ENCODE measurements at regions not wholly inside any gene's neighbourhood (a gene's known extent, or its start where the extent isn't known, plus 50 kb on each side); places are given as distances from the start of the nearest gene placed in this dataset.

DNA sequence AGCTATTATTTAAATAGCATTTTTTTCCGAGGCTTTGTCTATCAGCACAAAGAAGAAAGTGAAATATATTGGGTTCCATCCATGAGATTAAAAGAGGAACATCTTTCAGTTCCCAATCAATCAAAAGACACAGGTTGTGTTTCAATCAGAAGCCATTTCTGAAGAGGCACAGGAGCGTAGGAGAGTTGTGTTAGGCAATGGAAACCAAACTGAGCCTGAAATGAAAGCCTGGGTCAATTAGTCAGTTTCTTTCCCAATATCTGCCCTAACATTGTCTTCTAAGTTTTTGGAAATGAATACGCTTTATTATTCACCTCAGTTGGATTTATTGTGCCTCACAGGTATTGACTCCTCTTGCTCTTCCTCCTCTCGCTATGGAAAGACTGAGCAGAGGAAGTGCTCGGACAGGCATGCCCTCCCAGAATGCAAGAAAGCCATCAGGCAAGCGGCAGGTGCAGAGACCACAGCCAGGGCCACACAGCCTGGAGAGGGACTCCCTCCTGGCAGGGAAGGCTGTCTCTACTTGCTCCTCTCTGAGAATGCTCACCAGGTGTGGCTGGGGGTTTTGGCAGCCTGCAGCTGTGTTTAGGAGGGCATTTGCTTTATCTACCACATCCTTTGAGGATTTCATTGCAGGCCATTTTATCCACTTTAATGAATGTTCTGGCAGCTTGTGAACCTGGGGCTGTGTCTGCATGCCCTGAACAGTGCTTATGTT, 100.8 kb upstream of the NEDD9 start:
- no peaks in the 10 kb centered on the region for H3K27me3 ChIP-seq
- TF ChIP-seq POLR2A (IDR thresholded peaks at IDR 0.05): no peak
- TF ChIP-seq, protein P1, sequence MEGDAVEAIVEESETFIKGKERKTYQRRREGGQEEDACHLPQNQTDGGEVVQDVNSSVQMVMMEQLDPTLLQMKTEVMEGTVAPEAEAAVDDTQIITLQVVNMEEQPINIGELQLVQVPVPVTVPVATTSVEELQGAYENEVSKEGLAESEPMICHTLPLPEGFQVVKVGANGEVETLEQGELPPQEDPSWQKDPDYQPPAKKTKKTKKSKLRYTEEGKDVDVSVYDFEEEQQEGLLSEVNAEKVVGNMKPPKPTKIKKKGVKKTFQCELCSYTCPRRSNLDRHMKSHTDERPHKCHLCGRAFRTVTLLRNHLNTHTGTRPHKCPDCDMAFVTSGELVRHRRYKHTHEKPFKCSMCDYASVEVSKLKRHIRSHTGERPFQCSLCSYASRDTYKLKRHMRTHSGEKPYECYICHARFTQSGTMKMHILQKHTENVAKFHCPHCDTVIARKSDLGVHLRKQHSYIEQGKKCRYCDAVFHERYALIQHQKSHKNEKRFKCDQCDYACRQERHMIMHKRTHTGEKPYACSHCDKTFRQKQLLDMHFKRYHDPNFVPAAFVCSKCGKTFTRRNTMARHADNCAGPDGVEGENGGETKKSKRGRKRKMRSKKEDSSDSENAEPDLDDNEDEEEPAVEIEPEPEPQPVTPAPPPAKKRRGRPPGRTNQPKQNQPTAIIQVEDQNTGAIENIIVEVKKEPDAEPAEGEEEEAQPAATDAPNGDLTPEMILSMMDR (IDR thresholded peaks at IDR 0.05): no peak
- no peaks in the 10 kb centered on the region for H3K36me3 ChIP-seq
- H3K9me3 ChIP-seq: no peaks in the 10 kb centered on the region
- peaks cover 0 to 15% (median 1%) of the 10 kb centered on the region in 4 donors for H3K4me1 ChIP-seq
- no peak overlapping the region for H3K4me3 ChIP-seq
- no peak for DNase-seq
- H3K27ac ChIP-seq: no peak overlapping the region

DNA sequence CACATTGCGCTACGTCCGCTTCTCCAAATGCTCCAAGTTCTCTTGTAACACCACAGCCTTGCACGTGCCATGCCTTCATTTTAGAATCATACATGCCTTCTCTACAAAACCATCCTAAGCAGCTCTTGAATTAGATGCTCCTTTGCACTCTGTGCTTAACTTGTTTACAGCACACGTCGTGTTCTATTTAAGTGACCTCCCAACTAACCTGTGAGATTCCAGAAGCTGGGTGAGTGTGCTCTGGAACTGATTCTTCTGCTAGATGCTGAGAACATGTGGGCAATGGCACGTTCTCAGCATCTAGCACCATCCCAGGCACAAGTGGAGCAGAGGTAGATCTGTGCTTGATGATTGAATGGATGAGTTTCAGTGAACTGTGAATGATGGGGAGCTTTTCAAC, 100.0 kb upstream of the NEDD9 start:
- no peak for DNase-seq
- no peak for TF ChIP-seq POLR2A (IDR thresholded peaks at IDR 0.05)
- TF ChIP-seq, protein P1 (IDR thresholded peaks at IDR 0.05): no peak
- H3K4me3 ChIP-seq: no peak overlapping the region
- peaks cover 0 to 15% (median 1%) of the 10 kb centered on the region in 4 donors for H3K4me1 ChIP-seq
- no peaks in the 10 kb centered on the region for H3K9me3 ChIP-seq
- no peaks in the 10 kb centered on the region for H3K36me3 ChIP-seq
- H3K27ac ChIP-seq: no peak overlapping the region
- no peaks in the 10 kb centered on the region for H3K27me3 ChIP-seq

DNA sequence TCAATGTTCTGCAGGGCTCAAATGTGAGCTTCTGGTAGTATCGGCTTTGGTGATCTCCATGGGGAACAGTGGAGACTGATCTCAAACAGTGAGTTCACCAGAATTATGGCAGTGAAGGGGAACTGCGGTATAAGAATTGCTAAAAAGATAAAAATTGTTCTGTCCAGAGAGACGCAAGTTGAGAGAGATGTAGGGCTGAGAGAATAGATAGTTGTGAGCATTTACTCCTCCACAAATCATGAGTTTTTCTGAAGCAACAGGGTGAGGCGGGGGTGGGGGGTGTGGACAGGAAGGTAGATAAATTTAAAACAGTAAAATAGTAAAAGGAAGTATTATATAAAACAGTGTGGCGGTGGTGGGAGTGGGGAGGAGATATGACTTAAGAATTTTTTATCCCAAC, 98.6 kb upstream of the NEDD9 start:
- Histone ChIP-seq H3K4me3 (no peak overlapping the region), H3K9me3 (no peaks in the 10 kb centered on the region), H3K36me3 (no peaks in the 10 kb centered on the region), H3K27me3 (no peaks in the 10 kb centered on the region), H3K27ac (peak overlapping the region in 1 of 4 donors; percentile 56), H3K4me1 (peaks cover 0 to 15% (median 1%) of the 10 kb centered on the region in 4 donors)
- TF ChIP-seq, protein P1 (IDR thresholded peaks at IDR 0.05): no peak
- no peak for TF ChIP-seq POLR2A (IDR thresholded peaks at IDR 0.05)
- DNase-seq: no peak

DNA sequence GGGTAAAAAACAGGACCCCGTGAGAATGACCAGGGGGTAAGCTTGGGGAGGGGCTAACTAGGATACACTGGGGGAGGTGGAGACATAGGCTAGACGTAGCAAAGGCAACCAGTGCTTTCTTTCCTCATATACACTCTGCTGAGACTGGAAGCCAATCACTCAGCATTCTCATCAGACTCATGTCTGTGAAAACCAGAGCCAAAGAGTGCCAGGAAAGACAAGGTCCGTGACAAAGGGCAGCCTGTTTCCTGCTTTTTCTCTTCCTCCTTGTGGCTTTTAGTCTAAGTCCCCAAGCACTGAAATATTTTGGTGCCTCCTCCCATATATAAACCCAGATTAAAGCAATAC, 97.9 kb upstream of the NEDD9 start:
- no peaks in the 10 kb centered on the region for H3K9me3 ChIP-seq
- no peak for DNase-seq
- TF ChIP-seq POLR2A (IDR thresholded peaks at IDR 0.05): no peak
- TF ChIP-seq, protein P1 (IDR thresholded peaks at IDR 0.05): no peak
- H3K27me3 ChIP-seq: no peaks in the 10 kb centered on the region
- H3K27ac ChIP-seq: peak overlapping the region in 2 of 4 donors; percentile 45 to 56
- no peaks in the 10 kb centered on the region for H3K36me3 ChIP-seq
- H3K4me3 ChIP-seq: no peak overlapping the region
- peaks cover 0 to 15% (median 1%) of the 10 kb centered on the region in 4 donors for H3K4me1 ChIP-seq

DNA sequence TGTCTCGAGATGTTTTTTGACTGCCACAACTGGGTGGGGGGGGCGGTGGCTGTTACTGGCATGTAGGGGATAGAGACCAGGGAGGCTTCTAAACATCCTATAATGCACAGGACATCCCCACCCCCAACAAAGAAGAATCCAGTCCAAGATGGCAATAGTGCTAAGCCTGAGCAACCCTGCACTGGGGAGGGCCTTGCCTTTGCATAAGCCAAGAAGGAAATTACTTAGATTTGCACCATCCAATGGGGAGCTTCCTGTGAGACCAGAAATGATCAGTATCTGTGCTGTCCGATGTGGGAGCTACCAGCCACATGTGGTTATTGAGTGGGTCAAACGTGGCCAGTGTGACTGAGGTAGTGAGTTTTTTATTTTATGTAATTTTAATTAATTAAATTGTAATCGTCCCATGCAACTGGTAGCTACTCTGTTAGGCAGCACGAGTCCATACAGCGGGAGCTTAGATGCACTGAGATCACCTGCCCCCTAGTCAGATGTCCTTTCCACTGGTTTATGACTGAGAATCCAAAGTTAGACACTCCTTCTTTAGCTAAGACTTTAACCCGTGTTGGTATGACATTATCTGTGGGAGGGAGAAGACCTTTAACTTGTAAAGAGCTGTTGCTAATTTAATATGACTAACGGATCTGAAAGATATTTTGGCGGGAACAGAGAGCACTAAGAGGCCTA, 97.4 kb upstream of the NEDD9 start:
- H3K27me3 ChIP-seq: no peaks in the 10 kb centered on the region
- H3K36me3 ChIP-seq: no peaks in the 10 kb centered on the region
- H3K4me3 ChIP-seq: no peak overlapping the region
- peak in 1 of 3 donors; percentile 55 for DNase-seq
- H3K4me1 ChIP-seq: peaks cover 0 to 15% (median 1%) of the 10 kb centered on the region in 4 donors
- peak overlapping the region in 2 of 4 donors; percentile 55 to 56 for H3K27ac ChIP-seq
- no peak for TF ChIP-seq POLR2A (IDR thresholded peaks at IDR 0.05)
- TF ChIP-seq, protein P1 (IDR thresholded peaks at IDR 0.05): no peak
- H3K9me3 ChIP-seq: no peaks in the 10 kb centered on the region

Measured in Peyer's patch (tissue), 4 donors.